Lung (tissue), 11 donors: ENCODE measurements at regions not wholly inside any gene's neighbourhood (a gene's known extent, or its start where the extent isn't known, plus 50 kb on each side); places are given as distances from the start of the nearest gene placed in this dataset.
"Not testable (repeated sequence)": the region's sequence is repeated elsewhere in the genome, so short reads cannot be mapped to it uniquely, and the experiment has no call there.

ENCODE experiments used
- ATAC-seq: fragments of 200-7000 bp; cut with Tn5 transposase; one replicate; pipeline ENCODE4 v1.9.1; 2020; ENCODE audit warnings: moderate number of reproducible peaks; ENCODE audit not compliant: insufficient read depth, low FRiP score
- DNase-seq, 3 donors: peaks; one replicate each; pipeline ENCODE4 v3.0.0-alpha.2; 2013 to 2017
- H3K27ac ChIP-seq, 2 donors: one replicate each; pipeline ENCODE4 v1.5.1; 2013; ENCODE audit warnings: mild to moderate bottlenecking in 2 of 2, moderate library complexity in 2 of 2, control low read depth in 1 of 2, inconsistent platforms in 1 of 2, low read depth in 1 of 2, low read length in 1 of 2
- H3K27me3 ChIP-seq, 3 donors: one replicate each; pipeline ENCODE4 v1.5.1; 2013; ENCODE audit warnings: low read length in 2 of 3; ENCODE audit not compliant: control insufficient read depth in 3 of 3, insufficient read depth in 3 of 3
- H3K36me3 ChIP-seq, 4 donors: one replicate each; pipeline ENCODE4 v1.5.1; 2013; ENCODE audit warnings: low read length in 4 of 4, mild to moderate bottlenecking in 1 of 4, moderate library complexity in 1 of 4; ENCODE audit not compliant: control insufficient read depth in 4 of 4, insufficient read depth in 4 of 4
- H3K4me1 ChIP-seq, 5 donors: one replicate each; pipeline ENCODE4 v1.5.1; 2013; ENCODE audit warnings: low read length in 5 of 5, mild to moderate bottlenecking in 2 of 5, moderate library complexity in 1 of 5; ENCODE audit not compliant: control insufficient read depth in 5 of 5, insufficient read depth in 5 of 5
- H3K4me3 ChIP-seq: one replicate; pipeline ENCODE4 v1.5.1; 2013; ENCODE audit warnings: mild to moderate bottlenecking, control low read depth, moderate library complexity
- H3K9ac ChIP-seq, 2 donors: one replicate each; pipeline ENCODE4 v1.5.1; 2013; ENCODE audit warnings: low read length in 2 of 2, control low read depth in 1 of 2; ENCODE audit not compliant: insufficient read depth in 1 of 2
- H3K9me3 ChIP-seq, 4 donors: one replicate each; pipeline ENCODE4 v1.5.1; 2013; ENCODE audit warnings: low read length in 3 of 4, mild to moderate bottlenecking in 1 of 4, moderate library complexity in 1 of 4; ENCODE audit not compliant: control insufficient read depth in 4 of 4, insufficient read depth in 3 of 4
- WGBS, 2 donors: extraction: QIAGEN DNeasy Blood & Tissue Kit; methylation state at CpG; one replicate each; pipeline ENCODE4 v1.1.7; 2013; 5-methylcytosine and 5-hydroxymethylcytosine counted together
- TF ChIP-seq, protein P1 (sequence below): IDR thresholded peaks from 2 replicates; pipeline ENCODE4 v1.5.1; 2012; ENCODE audit warnings: mild to moderate bottlenecking; ENCODE audit errors: control extremely low read depth, extremely low read depth
- donor health status: control.
- donor health status: control.
- donor health status: Bipolar disorder and iron deficiency.
- donor health status: healthy.
- donor health status: DM: yes; HTN: yes; CAD: no.

DNA sequence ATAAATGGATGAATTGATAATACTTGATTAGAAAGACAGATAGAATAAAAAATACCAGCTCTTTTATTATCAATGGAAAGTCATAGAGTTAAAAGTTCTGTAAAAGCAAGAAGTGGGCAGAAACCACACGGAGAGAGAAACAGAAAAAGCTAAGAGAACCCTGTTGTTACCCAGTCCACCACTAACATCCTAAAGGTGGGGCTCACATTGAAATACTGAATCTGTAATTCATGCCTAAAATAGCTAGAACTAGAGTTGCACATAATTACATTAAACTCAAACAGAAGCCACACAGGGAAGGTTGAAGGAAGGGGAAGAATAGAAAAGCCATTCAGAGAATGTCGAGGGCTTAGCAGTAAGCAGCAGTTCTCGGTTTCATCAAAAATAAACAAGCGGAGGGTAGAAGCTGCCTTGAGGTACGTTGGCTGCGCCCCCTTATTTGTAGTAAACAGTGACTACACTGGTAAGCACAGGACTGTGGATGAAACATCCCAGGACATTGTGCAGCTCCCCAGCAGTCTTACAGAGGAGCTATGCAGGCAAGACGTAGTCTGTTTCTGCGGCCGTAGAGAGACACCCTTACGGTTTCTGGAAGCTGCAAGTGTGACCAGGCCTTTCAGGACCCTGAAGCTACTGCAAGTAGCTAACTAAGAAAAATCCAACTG lies 1247.0 kb upstream of the GYPC start:
- TF ChIP-seq, protein P1, sequence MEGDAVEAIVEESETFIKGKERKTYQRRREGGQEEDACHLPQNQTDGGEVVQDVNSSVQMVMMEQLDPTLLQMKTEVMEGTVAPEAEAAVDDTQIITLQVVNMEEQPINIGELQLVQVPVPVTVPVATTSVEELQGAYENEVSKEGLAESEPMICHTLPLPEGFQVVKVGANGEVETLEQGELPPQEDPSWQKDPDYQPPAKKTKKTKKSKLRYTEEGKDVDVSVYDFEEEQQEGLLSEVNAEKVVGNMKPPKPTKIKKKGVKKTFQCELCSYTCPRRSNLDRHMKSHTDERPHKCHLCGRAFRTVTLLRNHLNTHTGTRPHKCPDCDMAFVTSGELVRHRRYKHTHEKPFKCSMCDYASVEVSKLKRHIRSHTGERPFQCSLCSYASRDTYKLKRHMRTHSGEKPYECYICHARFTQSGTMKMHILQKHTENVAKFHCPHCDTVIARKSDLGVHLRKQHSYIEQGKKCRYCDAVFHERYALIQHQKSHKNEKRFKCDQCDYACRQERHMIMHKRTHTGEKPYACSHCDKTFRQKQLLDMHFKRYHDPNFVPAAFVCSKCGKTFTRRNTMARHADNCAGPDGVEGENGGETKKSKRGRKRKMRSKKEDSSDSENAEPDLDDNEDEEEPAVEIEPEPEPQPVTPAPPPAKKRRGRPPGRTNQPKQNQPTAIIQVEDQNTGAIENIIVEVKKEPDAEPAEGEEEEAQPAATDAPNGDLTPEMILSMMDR = no peak
- DNase-seq (no peak), ATAC-seq (no peak)
- no peaks in the 10 kb centered on the region for H3K27me3 ChIP-seq
- no peak overlapping the region for H3K9ac ChIP-seq
- H3K4me1 ChIP-seq = no peaks in the 10 kb centered on the region
- 86 to 88% methylated on average over 10 of the region's 10 CpGs for WGBS, 2 donors
- no peaks in the 10 kb centered on the region for H3K9me3 ChIP-seq
- H3K27ac ChIP-seq = no peak overlapping the region
- no peak overlapping the region for H3K4me3 ChIP-seq
- H3K36me3 ChIP-seq = no peaks in the 10 kb centered on the region

DNA sequence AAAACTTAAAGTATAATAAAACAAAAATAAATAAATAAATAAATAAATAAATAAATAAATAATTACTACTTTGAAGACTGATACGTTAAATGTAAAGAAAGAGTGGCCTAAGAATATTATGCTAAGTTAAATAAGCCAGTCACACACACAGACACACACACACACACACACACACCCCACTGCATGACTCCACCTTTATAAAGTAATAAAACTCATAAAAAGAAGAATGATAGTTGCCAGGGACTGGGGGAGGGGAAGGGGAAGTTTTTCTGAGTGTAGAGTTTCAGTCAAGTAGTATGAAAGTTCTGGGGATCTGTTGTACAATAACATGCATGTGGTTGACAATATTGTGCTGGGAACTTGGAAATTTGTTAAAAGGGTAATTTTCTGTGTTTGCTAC lies 1237.5 kb upstream of the GYPC start:
- H3K36me3 ChIP-seq = no peaks in the 10 kb centered on the region
- DNase-seq (no peak), ATAC-seq (no peak)
- 69 to 79% methylated on average over 1 of the region's 1 CpG for WGBS, 2 donors
- no peak overlapping the region for H3K4me3 ChIP-seq
- TF ChIP-seq, protein P1 = no peak
- H3K27me3 ChIP-seq = no peaks in the 10 kb centered on the region
- no peak overlapping the region for H3K27ac ChIP-seq
- no peaks in the 10 kb centered on the region for H3K9me3 ChIP-seq
- no peaks in the 10 kb centered on the region for H3K4me1 ChIP-seq
- no peak overlapping the region for H3K9ac ChIP-seq

DNA sequence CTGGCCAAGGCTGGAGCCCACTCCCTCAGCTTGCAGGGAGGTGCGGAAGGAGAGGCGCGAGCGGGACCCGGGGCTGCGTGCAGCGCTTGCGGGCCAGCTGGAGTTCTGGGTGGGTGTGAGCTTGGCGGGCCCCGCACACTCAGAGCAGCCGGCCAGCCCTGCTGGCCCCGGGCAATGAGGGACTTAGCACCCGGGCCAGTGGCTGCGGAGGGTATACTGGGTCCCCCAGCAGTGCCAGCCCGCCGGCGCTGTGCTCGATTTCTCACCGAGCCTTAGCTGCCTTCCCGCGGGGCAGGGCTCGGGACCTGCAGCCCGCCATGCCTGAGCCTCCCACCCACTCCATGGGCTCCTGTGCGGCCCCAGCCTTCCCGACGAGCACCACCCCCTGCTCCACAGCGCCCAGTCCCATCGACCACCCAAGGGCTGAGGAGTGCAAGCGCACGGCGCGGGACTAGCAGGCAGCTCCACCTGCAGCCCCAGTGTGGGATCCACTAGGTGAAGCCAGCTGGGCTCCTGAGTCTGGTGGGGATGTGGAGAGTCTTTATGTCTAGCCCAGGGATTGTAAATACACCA lies 1233.7 kb upstream of the GYPC start:
- DNase-seq = not testable (repeated sequence)

DNA sequence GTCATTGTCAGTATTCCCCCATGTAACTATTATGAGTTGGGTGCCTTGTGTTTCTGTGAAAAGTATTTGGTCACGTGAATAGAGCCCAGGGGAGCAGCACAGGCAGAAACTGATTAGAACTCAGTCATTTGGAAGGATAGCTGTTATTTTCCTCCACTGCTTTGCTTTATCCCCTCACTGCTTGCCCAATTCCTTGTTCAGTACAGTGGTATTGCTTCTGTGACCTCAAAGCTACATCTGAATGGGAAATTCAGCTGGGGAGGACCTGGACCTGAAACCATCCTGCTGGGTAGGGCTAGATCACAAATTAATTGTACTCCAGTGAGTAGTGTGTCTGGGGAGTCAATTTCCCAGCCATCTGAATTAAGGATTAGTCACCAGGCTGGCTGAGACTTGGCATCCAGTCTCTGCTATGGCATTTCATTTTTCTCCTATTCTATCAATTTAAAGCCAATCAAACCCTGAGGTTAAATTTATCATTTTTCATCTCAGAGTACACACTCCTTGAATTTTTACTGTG lies 1231.6 kb upstream of the GYPC start:
- H3K27ac ChIP-seq = no peak overlapping the region
- no peak for ATAC-seq
- no peaks in the 10 kb centered on the region for H3K36me3 ChIP-seq
- 63 to 77% methylated on average over 1 of the region's 1 CpG for whole genome bisulfite sequencing, 2 donors
- H3K4me1 ChIP-seq = no peaks in the 10 kb centered on the region
- no peak for DNase-seq
- TF ChIP-seq, protein P1 = no peak
- H3K9me3 ChIP-seq = no peaks in the 10 kb centered on the region
- no peak overlapping the region for H3K9ac ChIP-seq
- H3K4me3 ChIP-seq = no peak overlapping the region
- no peaks in the 10 kb centered on the region for H3K27me3 ChIP-seq

More for the DNA sequence above, 1233.7 kb upstream of the GYPC start:
- 97 to 100% methylated on average over 21 to 32 of the region's 32 CpGs for WGBS, 2 donors
- H3K4me3 ChIP-seq, H3K36me3 ChIP-seq, H3K27me3 ChIP-seq, H3K9me3 ChIP-seq, ATAC-seq, H3K27ac ChIP-seq, H3K4me1 ChIP-seq, H3K9ac ChIP-seq: not testable (repeated sequence)
